ENCODE measurements at regions not wholly inside any gene's neighbourhood (a gene's known extent, or its start where the extent isn't known, plus 50 kb on each side); places are given as distances from the start of the nearest gene placed in this dataset.

GRCh38 chr2:5060956-5061355 lies 631.2 kb upstream of the SOX11 start:
- TF ChIP-seq CTCF (IDR thresholded peaks at IDR 0.05) (no peak), CEBPB (IDR thresholded peaks at IDR 0.05) (no peak), ESRRA (IDR thresholded peaks at IDR 0.05; ENCODE audit: borderline replicate concordance, low read length) (no peak), USF2 (IDR thresholded peaks at IDR 0.05) (no peak), RAD21 (conservative IDR thresholded peaks at IDR 0.05 in 1 of 2, IDR thresholded peaks at IDR 0.05 in 1 of 2) (no peak), JUN (IDR thresholded peaks at IDR 0.05) (no peak), EP300 (IDR thresholded peaks at IDR 0.05) (no peak), RFX5 (IDR thresholded peaks at IDR 0.05) (no peak), MAX (IDR thresholded peaks at IDR 0.05) (no peak), TP53 (CRISPR knock-in tag; IDR thresholded peaks at IDR 0.05) (no peak), SREBF2 (IDR thresholded peaks at IDR 0.05) (no peak), HOXA7 (CRISPR knock-in tag; IDR thresholded peaks at IDR 0.05) (no peak), REST (IDR thresholded peaks at IDR 0.05) (no peak)
- TF ChIP-seq, protein P1, sequence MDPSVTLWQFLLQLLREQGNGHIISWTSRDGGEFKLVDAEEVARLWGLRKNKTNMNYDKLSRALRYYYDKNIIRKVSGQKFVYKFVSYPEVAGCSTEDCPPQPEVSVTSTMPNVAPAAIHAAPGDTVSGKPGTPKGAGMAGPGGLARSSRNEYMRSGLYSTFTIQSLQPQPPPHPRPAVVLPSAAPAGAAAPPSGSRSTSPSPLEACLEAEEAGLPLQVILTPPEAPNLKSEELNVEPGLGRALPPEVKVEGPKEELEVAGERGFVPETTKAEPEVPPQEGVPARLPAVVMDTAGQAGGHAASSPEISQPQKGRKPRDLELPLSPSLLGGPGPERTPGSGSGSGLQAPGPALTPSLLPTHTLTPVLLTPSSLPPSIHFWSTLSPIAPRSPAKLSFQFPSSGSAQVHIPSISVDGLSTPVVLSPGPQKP (IDR thresholded peaks at IDR 0.05; ENCODE audit: low read depth, low read length), result no peak
